ENCODE measurements at regions not wholly inside any gene's neighbourhood (a gene's known extent, or its start where the extent isn't known, plus 50 kb on each side); places are given as distances from the start of the nearest gene placed in this dataset.
A peak's percentile ranks its signal among the peaks of the same experiment; 100 is the strongest.

- DNase-seq = no peak
These were observed 519.1 kb downstream of the IQCM start for GRCh38 chr4:149296503-149296902.

- no peak for DNase-seq
These were observed 519.6 kb downstream of the IQCM start for GRCh38 chr4:149296084-149296483.

- DNase-seq = no peak
These were observed 521.0 kb downstream of the IQCM start for GRCh38 chr4:149294601-149295000.

- DNase-seq = no peak
These were observed 522.5 kb downstream of the IQCM start for GRCh38 chr4:149293046-149293649.

- no peak for DNase-seq
These were observed 523.1 kb downstream of the IQCM start for GRCh38 chr4:149292425-149293007.

DNA sequence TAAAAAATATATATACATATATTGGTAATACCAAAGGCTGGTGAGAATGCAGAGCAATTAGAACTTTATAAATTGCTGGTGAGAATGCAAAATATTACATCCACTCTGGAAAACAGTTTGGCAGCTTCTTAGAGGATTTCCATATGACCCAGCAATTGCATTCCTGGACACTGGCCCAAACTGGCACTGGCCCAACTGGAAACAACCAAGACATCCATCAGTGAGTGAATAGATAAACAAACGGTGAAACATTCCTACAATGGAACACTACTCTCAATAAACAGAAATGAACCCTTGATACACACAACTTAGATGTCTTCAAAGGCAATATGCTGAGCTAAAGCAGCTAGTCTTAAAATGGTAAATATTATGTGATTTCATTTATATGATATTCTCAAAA lies 524.2 kb downstream of the IQCM start:
- DNase-seq = no peak

GRCh38 chr4:149280806-149281205 lies 534.8 kb downstream of the IQCM start:
- no peak for DNase-seq

DNA sequence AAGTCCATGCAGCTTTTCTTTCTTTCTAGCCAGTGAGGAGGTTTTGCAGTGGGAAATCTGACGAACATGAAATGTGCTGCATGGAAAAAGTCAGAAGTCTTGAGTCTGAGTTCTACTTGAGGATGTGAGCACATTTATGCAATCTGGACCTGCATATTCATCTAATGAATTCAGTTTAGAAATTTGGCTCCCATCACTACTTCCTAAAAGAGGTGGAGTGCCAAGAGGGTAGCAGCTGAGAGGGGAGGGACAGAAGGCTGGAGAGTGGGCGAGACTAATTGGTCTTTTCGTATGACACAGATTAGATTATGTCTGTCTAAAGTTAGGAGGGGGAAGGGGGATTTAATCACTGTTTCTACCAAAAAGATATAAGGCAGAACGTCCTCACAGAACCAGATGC lies 535.9 kb downstream of the IQCM start:
- DNase-seq = no peak

DNA sequence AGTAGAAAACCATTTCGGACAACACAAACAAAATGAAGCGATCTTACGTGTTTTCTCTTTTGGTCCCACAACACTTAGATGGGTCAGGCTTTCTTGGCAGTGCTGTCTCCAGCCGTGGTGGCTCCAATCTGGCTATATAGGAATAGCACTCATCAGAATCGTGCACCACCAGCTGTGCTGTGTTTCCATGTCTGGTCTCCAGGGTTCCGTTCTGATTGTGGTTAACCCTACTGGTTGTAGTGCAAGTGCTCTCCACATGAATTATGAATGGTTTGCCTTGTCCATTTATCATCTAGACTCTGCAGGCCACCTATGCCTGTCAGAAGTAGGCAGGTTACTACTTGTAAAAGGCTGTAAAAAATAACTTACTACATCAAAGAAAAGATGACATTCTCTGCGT lies 536.3 kb downstream of the IQCM start:
- DNase-seq = no peak

GRCh38 chr4:149277705-149278104 lies 537.9 kb downstream of the IQCM start:
- no peak for DNase-seq

DNA sequence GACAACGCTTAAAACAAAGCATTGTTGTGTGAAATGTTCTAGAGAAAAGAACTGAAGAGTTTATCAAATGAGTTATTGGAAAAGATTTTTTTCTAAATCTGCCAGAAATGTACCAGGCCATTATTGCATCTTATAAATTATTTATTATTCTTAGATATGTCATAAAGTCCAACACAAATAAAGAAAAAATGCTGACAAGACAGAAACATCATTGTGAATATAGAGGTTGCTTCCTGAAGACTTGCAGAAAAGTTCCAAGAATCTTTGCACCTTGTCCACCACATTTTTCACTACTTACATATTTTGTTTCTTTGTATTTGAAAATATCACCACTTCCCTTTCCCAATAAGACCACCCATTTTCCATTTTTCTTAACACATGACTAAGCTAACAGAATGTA lies 545.8 kb downstream of the IQCM start:
- DNase-seq = no peak

- no peak for DNase-seq
These were observed 549.3 kb downstream of the IQCM start for GRCh38 chr4:149266301-149266700.

GRCh38 chr4:149265645-149266044 lies 550.0 kb downstream of the IQCM start:
- DNase-seq = no peak

DNA sequence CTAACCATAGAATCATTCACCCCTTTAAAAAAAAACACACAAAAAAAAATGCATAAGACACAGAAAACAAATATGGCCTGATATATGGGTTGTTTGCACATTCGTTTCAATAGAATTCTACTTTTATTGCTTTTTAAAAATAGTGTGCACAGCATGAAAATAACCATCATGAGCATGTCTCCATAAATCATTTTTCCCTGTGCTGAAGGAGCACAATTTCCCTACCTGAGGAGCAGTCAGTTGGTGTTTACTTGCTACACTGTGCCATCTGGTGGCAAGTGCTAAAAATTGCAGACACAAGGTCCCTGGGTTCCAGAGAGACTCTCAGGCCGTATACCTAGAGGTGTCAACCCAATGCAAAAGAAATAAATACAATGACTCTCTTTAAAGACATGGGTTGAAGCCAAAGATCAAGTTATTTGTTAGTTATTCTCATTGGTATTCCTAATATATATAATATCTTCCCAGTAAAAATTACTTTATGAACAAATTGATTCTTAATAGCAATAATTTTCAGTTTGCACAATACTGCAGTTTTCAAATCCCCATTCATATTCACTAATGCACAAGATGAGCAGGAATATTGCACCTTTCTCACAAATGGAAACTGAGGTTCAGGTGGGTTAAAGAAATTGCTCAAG lies 551.4 kb downstream of the IQCM start:
- DNase-seq = peak; percentile 4

GRCh38 chr4:149248191-149248764 lies 567.4 kb downstream of the IQCM start:
- no peak for DNase-seq

GRCh38 chr4:149247164-149247563 lies 568.5 kb downstream of the IQCM start:
- DNase-seq = no peak

DNA sequence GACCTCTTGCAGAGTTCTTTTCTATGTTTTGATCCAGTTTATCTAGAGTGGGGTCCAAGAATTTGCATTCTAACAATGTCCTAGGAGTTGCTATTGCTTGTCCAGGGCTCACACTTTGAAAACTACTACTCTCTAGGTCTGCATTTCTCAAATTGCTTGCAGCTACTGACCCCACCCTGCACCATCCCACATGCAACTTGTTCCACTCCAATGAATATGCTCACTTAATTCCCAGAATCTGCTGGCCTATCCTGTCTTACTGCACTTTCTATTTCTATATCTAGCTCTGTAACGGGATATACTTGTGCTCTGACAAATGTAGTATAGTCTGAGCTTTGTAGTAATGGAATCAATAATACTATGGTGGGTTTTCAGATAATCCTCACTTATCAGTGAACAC lies 570.3 kb downstream of the IQCM start:
- no peak for DNase-seq

- no peak for DNase-seq
These were observed 577.5 kb downstream of the IQCM start for GRCh38 chr4:149238097-149238496.

- DNase-seq = no peak
These were observed 580.8 kb downstream of the IQCM start for GRCh38 chr4:149234798-149235197.

DNA sequence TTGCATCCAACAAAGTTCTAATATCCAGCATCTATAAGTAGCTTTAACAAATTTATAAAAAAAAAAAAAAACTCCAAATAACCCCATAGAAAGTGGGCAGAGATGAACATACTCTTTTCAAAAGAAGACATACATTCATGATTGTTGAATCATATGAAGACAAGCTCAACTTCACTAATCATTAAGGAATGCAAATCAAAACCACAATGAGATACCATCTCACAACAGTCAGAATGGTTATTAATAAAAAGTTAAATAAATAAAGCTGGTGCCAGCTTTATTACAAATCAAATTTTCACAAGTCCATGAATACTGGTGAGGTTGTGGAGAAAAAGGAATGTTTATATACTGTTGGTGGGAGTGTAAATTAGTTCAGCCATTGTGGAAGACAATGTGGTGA lies 592.0 kb downstream of the IQCM start:
- DNase-seq = no peak

DNA sequence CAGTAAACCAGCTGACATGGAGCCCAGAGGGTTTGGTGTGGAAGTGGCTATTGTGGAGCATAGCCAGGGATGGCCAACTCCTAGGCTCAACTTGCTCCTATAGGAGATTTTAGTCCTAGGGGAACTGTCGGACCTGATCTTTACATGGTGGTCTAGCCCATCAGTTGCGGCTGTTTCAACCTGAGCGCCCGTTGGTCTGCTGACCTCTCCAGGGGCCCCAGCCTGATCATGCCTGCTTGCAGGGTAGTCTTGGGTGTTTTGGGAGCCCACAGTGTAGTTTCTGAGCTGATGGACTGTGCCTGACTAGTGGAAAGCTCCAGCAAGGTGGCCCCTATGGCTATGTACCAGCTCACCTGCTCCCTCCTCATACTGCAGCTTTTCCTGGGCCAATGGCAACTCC lies 597.0 kb downstream of the IQCM start:
- no peak for DNase-seq

DNA sequence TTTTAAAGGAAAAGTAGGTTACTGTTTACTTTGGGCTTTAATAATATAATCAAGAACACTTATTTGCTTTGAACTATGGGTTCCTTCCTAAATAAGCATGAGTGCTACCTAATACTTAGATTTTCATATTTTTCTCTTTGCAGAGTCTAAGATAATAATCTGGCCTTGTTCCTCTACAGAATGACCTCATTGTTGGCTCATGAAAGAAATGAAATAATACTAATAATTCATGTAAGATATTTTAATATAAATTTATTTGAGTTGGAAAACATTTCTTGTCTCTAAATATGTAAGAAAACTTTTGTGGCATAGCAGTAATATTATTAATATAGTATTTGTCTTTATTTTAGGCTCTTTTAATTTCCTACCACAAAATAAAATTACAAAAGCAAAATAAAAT lies 601.3 kb downstream of the IQCM start:
- DNase-seq = no peak

GRCh38 chr4:149211876-149212275 lies 603.8 kb downstream of the IQCM start:
- no peak for DNase-seq

DNA sequence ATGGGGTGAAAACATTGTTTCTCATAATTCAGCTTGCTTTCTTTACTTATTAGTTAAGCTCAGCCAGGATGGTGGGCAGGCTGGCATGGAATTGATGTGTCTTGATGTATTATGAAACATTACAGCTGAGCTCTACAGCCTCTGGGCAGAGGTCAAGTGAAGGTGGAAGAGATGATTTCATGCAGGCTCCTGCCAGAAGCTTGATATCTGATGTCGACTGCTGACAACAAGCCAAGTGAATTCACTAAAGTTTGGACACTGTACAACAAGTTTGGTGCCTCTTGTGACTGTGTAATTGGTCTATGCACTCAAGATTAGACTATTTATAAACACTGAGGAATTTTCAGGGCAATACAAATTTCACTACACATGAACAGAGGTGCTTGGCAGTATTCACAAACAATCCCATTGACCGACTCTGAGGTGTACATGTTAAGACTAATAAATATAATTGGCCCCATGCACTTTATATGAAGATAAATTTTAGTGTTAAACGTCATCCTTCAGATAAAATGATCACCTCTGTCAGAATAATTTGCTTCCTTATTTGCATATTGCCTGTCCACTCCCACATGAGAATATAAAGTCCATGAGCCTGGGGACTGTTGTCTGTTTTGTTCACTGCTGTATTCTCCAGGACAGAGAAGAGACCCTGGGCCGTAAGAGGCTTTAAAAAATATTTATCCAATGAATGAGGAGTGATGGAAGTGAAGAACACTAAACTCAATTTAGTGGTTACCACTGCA lies 612.2 kb downstream of the IQCM start:
- DNase-seq = no peak
